OCI-LY7 (cell line): ENCODE measurements at regions not wholly inside any gene's neighbourhood (a gene's known extent, or its start where the extent isn't known, plus 50 kb on each side); places are given as distances from the start of the nearest gene placed in this dataset.
"Not testable (repeated sequence)": the region's sequence is repeated elsewhere in the genome, so short reads cannot be mapped to it uniquely, and the experiment has no call there.

ENCODE experiments used
- BruUV-seq: library from RNA; stranded (reverse); fragments of 400-500 nt; replicated peaks from 2 replicates; lab custom pipeline; 2021; lab: Mats Ljungman, UMichigan
- CTCF ChIA-PET: fragments of 300-600 bp; sonication (Branson Sonifier 250); formaldehyde crosslinking; loops from one replicate; lab custom pipeline; 2022; ENCODE audit warnings: antibody characterized with exemption; ENCODE audit not compliant: unreplicated experiment; lab: Charles Lee
- POLR2A ChIA-PET: fragments of 300-600 bp; sonication (Branson Sonifier 250); formaldehyde crosslinking; loops from one replicate; lab custom pipeline; 2022; ENCODE audit warnings: antibody characterized with exemption; lab: Charles Lee
- DNase-seq: peaks from one replicate; pipeline ENCODE4 v3.0.0-alpha.2; 2015; ENCODE audit warnings: low spot score
- H2AFZ ChIP-seq: fragments of 200-600 bp; sonication (generic), shearing (Covaris generic); 2 replicates; pipeline ENCODE4 v1.6.1; 2014; ENCODE audit warnings: mild to moderate bottlenecking, antibody characterized with exemption, low read length, moderate library complexity
- H3K27ac ChIP-seq: fragments of 200-600 bp; sonication (generic); 2 replicates; pipeline ENCODE4 v1.5.1; 2014; ENCODE audit warnings: mixed run types, low read depth, mild to moderate bottlenecking, moderate library complexity, low read length, inconsistent platforms; ENCODE audit not compliant: poor library complexity, severe bottlenecking
- H3K36me3 ChIP-seq: fragments of 200-600 bp; sonication (generic); 2 replicates; pipeline ENCODE4 v1.6.1; 2014; ENCODE audit warnings: mild to moderate bottlenecking, antibody characterized with exemption, low read length, moderate library complexity, mixed read lengths; ENCODE audit not compliant: insufficient read depth
- H3K4me1 ChIP-seq: fragments of 200-600 bp; sonication (generic); 2 replicates; pipeline ENCODE4 v1.5.1; 2014; ENCODE audit warnings: mild to moderate bottlenecking, low read length; ENCODE audit not compliant: insufficient read depth, poor library complexity, severe bottlenecking
- H3K4me2 ChIP-seq: fragments of 200-600 bp; sonication (generic); 2 replicates; pipeline ENCODE4 v1.6.1; 2014; ENCODE audit warnings: mild to moderate bottlenecking, low read length
- H3K4me3 ChIP-seq: fragments of 200-600 bp; sonication (generic); 2 replicates; pipeline ENCODE4 v1.5.1; 2014; ENCODE audit warnings: mild to moderate bottlenecking, low read depth, low read length; ENCODE audit not compliant: poor library complexity, severe bottlenecking
- H3K79me2 ChIP-seq: fragments of 200-600 bp; sonication (generic); 2 replicates; pipeline ENCODE4 v1.6.1; 2016; ENCODE audit warnings: low read depth, mild to moderate bottlenecking, low read length, moderate library complexity, mixed read lengths; ENCODE audit not compliant: insufficient read depth
- H3K9me2 ChIP-seq: fragments of 200-600 bp; sonication (generic); 2 replicates; pipeline ENCODE4 v1.6.1; 2016; ENCODE audit warnings: mild to moderate bottlenecking, low read length, mixed read lengths; ENCODE audit not compliant: insufficient read depth
- H3K9me3 ChIP-seq: fragments of 200-600 bp; sonication (generic); 2 replicates; pipeline ENCODE4 v1.6.1; 2014; ENCODE audit warnings: mild to moderate bottlenecking, mixed run types, low read length, mixed read lengths
- H4K20me1 ChIP-seq: fragments of 200-600 bp; sonication (generic); 2 replicates; pipeline ENCODE4 v1.6.1; 2014; ENCODE audit warnings: mild to moderate bottlenecking, antibody characterized with exemption, low read length, moderate library complexity, mixed read lengths; ENCODE audit not compliant: insufficient read depth
- EZH2phosphoT487 ChIP-seq: fragments of 200-600 bp; sonication (generic); IDR thresholded peaks from 2 replicates; pipeline ENCODE4 v1.6.1; 2018; ENCODE audit warnings: low read depth, borderline replicate concordance, mild to moderate bottlenecking, mixed run types, antibody characterized with exemption, low read length, moderate library complexity, mixed read lengths
- intact Hi-C: fragments of 100-400 bp; cut with micrococcal nuclease; formaldehyde crosslinking; loops from one replicate; pipeline ENCODE4 v1.10.0; 2022; ENCODE audit not compliant: unreplicated experiment
- TF ChIP-seq, protein P1 (sequence below): fragments of 200-600 bp; sonication (generic); conservative IDR thresholded peaks from 2 replicates; pipeline ENCODE4 v1.5.1; 2014; ENCODE audit warnings: mild to moderate bottlenecking, antibody characterized with exemption, low read length, moderate library complexity, mixed read lengths

GRCh38 chr4:187127456-187127855, 403.8 kb upstream of the FAT1 start:
- TF ChIP-seq, protein P1, sequence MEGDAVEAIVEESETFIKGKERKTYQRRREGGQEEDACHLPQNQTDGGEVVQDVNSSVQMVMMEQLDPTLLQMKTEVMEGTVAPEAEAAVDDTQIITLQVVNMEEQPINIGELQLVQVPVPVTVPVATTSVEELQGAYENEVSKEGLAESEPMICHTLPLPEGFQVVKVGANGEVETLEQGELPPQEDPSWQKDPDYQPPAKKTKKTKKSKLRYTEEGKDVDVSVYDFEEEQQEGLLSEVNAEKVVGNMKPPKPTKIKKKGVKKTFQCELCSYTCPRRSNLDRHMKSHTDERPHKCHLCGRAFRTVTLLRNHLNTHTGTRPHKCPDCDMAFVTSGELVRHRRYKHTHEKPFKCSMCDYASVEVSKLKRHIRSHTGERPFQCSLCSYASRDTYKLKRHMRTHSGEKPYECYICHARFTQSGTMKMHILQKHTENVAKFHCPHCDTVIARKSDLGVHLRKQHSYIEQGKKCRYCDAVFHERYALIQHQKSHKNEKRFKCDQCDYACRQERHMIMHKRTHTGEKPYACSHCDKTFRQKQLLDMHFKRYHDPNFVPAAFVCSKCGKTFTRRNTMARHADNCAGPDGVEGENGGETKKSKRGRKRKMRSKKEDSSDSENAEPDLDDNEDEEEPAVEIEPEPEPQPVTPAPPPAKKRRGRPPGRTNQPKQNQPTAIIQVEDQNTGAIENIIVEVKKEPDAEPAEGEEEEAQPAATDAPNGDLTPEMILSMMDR, result no peak
- TF ChIP-seq EZH2phosphoT487, result no peak
- Histone ChIP-seq H2AFZ (no peak overlapping the region), H3K79me2 (no peaks in the 10 kb centered on the region), H4K20me1 (no peaks in the 10 kb centered on the region), H3K4me1 (peaks cover 7% of the 10 kb centered on the region), H3K9me2 (no peaks in the 10 kb centered on the region), H3K36me3 (no peaks in the 10 kb centered on the region), H3K4me2 (no peak overlapping the region), H3K4me3 (no peak overlapping the region), H3K27ac (no peak overlapping the region), H3K9me3 (peaks cover 7% of the 10 kb centered on the region; the same call in 1 of the 2 replicates)
- no TSS peak for BruUV-seq
- ChIA-PET CTCF (no interaction called here), POLR2A (interaction anchor here (0.6 kb wide), 1 partner anchor 91 kb away, joined by 5 read pairs; no protein-coding TSS in a partner anchor)
- no peak for DNase-seq
- intact Hi-C loops, result no loop called here

- H3K4me1 ChIP-seq, result peaks cover 10% of the 10 kb centered on the region
- intact Hi-C loops, result no loop called here
- H2AFZ ChIP-seq, result no peak overlapping the region
- TF ChIP-seq, protein P1, result no peak
- TF ChIP-seq EZH2phosphoT487, result no peak
- H4K20me1 ChIP-seq, result no peaks in the 10 kb centered on the region
- no peaks in the 10 kb centered on the region for H3K79me2 ChIP-seq
- H3K27ac ChIP-seq, result no peak overlapping the region
- BruUV-seq, result no TSS peak
- H3K4me3 ChIP-seq, result no peak overlapping the region
- no peak overlapping the region for H3K4me2 ChIP-seq
- POLR2A ChIA-PET, result no interaction called here
- CTCF ChIA-PET, result no interaction called here
- H3K36me3 ChIP-seq, result no peaks in the 10 kb centered on the region
- peaks cover 7% of the 10 kb centered on the region; the same call in 1 of the 2 replicates for H3K9me3 ChIP-seq
- no peaks in the 10 kb centered on the region for H3K9me2 ChIP-seq
- DNase-seq, result no peak
Observed at GRCh38 chr4:187128222-187128621, 404.6 kb upstream of the FAT1 start.

- H3K36me3 ChIP-seq, result no peaks in the 10 kb centered on the region
- no peaks in the 10 kb centered on the region for H3K9me2 ChIP-seq
- peaks cover 10% of the 10 kb centered on the region for H3K4me1 ChIP-seq
- TF ChIP-seq, protein P1, result no peak
- no peak for TF ChIP-seq EZH2phosphoT487
- H3K4me3 ChIP-seq, result no peak overlapping the region
- intact Hi-C loops, result no loop called here
- no peaks in the 10 kb centered on the region for H3K79me2 ChIP-seq
- ChIA-PET CTCF (no interaction called here), POLR2A (no interaction called here)
- H4K20me1 ChIP-seq, result no peaks in the 10 kb centered on the region
- H3K4me2 ChIP-seq, result no peak overlapping the region
- BruUV-seq, result no TSS peak
- H3K9me3 ChIP-seq, result peaks cover 7% of the 10 kb centered on the region; the same call in 1 of the 2 replicates
- no peak overlapping the region for H3K27ac ChIP-seq
- DNase-seq, result no peak
- peak overlapping the region; percentile 41; the same call in 1 of the 2 replicates for H2AFZ ChIP-seq
Observed at GRCh38 chr4:187128976-187129375, 405.3 kb upstream of the FAT1 start.

DNA sequence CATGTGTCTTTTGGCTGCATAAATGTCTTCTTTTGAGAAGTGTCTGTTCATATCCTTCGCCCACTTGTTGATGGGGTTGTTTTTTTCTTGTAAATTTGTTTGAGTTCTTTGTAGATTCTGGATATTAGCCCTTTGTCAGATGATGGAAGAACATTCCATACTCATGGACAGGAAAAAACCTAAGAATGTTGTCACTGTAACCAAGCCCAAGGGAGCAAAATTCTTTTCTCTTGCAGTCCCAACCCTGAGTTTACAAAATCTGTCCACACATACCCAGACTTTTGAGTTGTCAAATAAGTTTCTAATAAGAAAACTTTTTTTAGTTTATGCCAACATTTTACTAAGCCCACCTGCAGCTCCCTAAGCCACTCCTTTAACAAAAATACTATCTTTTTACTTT, 408.2 kb upstream of the FAT1 start:
- H3K79me2 ChIP-seq, H3K27ac ChIP-seq, H3K9me2 ChIP-seq, CTCF ChIA-PET, H3K36me3 ChIP-seq, H3K9me3 ChIP-seq, H4K20me1 ChIP-seq, H3K4me3 ChIP-seq, intact Hi-C loops, BruUV-seq, DNase-seq: not testable (repeated sequence)
- 0 out of 2 replicates have a peak overlapping the region, but pooled peaks have one; percentile 33 for H2AFZ ChIP-seq
- peak overlapping the region; percentile 6; the same call in 1 of the 2 replicates for H3K4me2 ChIP-seq
- POLR2A ChIA-PET, result interaction anchor here (0.7 to 0.9 kb wide), 2 partner anchors 31 to 403 kb away, joined by 3 to 4 read pairs; no protein-coding TSS in a partner anchor
- peaks cover 10% of the 10 kb centered on the region for H3K4me1 ChIP-seq
